Caco-2 (cell line): ENCODE measurements at regions not wholly inside any gene's neighbourhood (a gene's known extent, or its start where the extent isn't known, plus 50 kb on each side); places are given as distances from the start of the nearest gene placed in this dataset.

ENCODE experiments used
- BruUV-seq: library from RNA; stranded (reverse); fragments of 400-500 nt; replicated peaks from 2 replicates; lab custom pipeline; 2021; lab: Mats Ljungman, UMichigan
- CTCF ChIA-PET: fragments of 300-600 bp; sonication (Branson Sonifier 250); formaldehyde crosslinking; loops from one replicate; lab custom pipeline; 2022; ENCODE audit warnings: antibody characterized with exemption; lab: Charles Lee
- POLR2A ChIA-PET: fragments of 300-600 bp; sonication (Branson Sonifier 250); formaldehyde crosslinking; loops from one replicate; lab custom pipeline; 2022; ENCODE audit warnings: antibody characterized with exemption; lab: Charles Lee
- DNase-seq, 2 experiments: peaks; one replicate each; pipeline versions ENCODE4 v3.0.0 to v3.0.0-alpha.2; 2020 to 2022
- H3K27me3 ChIP-seq: replicated peaks from 2 replicates; pipeline ENCODE4 v1.6.0; 2011; ENCODE audit warnings: low read length; ENCODE audit not compliant: control insufficient read depth, insufficient read depth
- H3K36me3 ChIP-seq: 2 replicates; pipeline ENCODE4 v1.5.1; 2011; ENCODE audit warnings: low read length; ENCODE audit not compliant: control insufficient read depth, insufficient read depth
- H3K4me1 ChIP-seq: fragments of 250-450 bp; sonication (Bioruptor Pico); 2 replicates; pipeline ENCODE4 v1.5.1; 2020; ENCODE audit warnings: mild to moderate bottlenecking
- H3K4me3 ChIP-seq: 2 replicates; pipeline ENCODE4 v1.5.1; 2011; ENCODE audit warnings: low read depth, mild to moderate bottlenecking, control low read depth, low read length
- H3K9me3 ChIP-seq: fragments of 250-450 bp; sonication (Bioruptor Pico); 2 replicates; pipeline ENCODE4 v1.5.1; 2020; ENCODE audit warnings: mild to moderate bottlenecking, moderate library complexity
- H3K27ac Mint-ChIP-seq: one replicate; pipeline ENCODE4 v1.8.0; 2022; ENCODE audit warnings: mixed read lengths; ENCODE audit not compliant: unreplicated experiment
- H3K27me3 Mint-ChIP-seq: one replicate; pipeline ENCODE4 v1.8.0; 2022; ENCODE audit warnings: mixed read lengths; ENCODE audit not compliant: insufficient read depth, unreplicated experiment
- H3K36me3 Mint-ChIP-seq: one replicate; pipeline ENCODE4 v1.8.0; 2022; ENCODE audit warnings: mild to moderate bottlenecking, mixed read lengths; ENCODE audit not compliant: insufficient read depth, unreplicated experiment
- H3K4me1 Mint-ChIP-seq: one replicate; pipeline ENCODE4 v1.8.0; 2022; ENCODE audit warnings: low read depth, mixed read lengths; ENCODE audit not compliant: unreplicated experiment
- H3K4me3 Mint-ChIP-seq: one replicate; pipeline ENCODE4 v1.8.0; 2022; ENCODE audit warnings: mild to moderate bottlenecking, moderate library complexity, mixed read lengths; ENCODE audit not compliant: unreplicated experiment
- H3K9me3 Mint-ChIP-seq: one replicate; pipeline ENCODE4 v1.8.0; 2022; ENCODE audit warnings: mixed read lengths; ENCODE audit not compliant: unreplicated experiment
- intact Hi-C: fragments of 100-400 bp; cut with micrococcal nuclease; formaldehyde crosslinking; loops from one replicate; pipeline ENCODE4 v1.10.0; 2022; ENCODE audit not compliant: unreplicated experiment
- TF ChIP-seq, protein P1 (sequence below), 2 experiments: fragments of 200-600 bp in 1 of 2; IDR thresholded peaks; 1 replicate in 1 of 2; 2 replicates in 1 of 2; pipeline versions ENCODE4 v1.5.1 to v1.8.0; 2011 to 2022; ENCODE audit warnings: antibody characterized with exemption in 1 of 2, control low read depth in 1 of 2, inconsistent platforms in 1 of 2, low read depth in 1 of 2, low read length in 1 of 2, mild to moderate bottlenecking in 1 of 2, moderate library complexity in 1 of 2; ENCODE audit not compliant: insufficient read depth in 1 of 2, severe bottlenecking in 1 of 2, unreplicated experiment in 1 of 2

DNA sequence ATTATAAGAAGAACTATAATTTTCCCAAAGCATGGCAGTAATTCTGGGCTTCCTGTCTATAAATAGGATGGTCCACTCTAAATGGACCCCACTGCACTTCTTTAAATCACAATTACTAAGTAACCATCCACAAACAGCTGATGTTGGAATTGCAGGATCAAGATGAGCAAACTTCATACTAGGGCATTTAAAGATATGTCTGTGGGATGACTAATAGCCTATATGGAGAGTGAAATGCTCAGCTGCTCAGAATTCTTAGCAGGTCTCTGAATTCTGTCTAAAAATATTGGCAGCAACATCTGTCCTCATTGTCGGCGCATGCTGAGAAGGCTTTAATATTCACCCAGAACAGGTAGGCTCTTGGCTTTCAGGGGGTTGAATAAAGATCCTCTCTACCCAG is 140.4 kb downstream of the SATB1 start:
- POLR2A ChIA-PET, result no interaction called here
- H3K36me3 Mint-ChIP-seq, result no peaks in the 10 kb centered on the region
- H3K4me1 Mint-ChIP-seq, result no peaks in the 10 kb centered on the region
- no peak overlapping the region for H3K4me3 Mint-ChIP-seq
- H3K9me3 Mint-ChIP-seq, result no peaks in the 10 kb centered on the region
- no TSS peak for BruUV-seq
- no peaks in the 10 kb centered on the region for H3K27me3 ChIP-seq
- no peaks in the 10 kb centered on the region for H3K9me3 ChIP-seq
- no peaks in the 10 kb centered on the region for H3K4me1 ChIP-seq
- CTCF ChIA-PET, result no interaction called here
- no peak overlapping the region for H3K4me3 ChIP-seq
- intact Hi-C loops, result no loop called here
- TF ChIP-seq, protein P1, sequence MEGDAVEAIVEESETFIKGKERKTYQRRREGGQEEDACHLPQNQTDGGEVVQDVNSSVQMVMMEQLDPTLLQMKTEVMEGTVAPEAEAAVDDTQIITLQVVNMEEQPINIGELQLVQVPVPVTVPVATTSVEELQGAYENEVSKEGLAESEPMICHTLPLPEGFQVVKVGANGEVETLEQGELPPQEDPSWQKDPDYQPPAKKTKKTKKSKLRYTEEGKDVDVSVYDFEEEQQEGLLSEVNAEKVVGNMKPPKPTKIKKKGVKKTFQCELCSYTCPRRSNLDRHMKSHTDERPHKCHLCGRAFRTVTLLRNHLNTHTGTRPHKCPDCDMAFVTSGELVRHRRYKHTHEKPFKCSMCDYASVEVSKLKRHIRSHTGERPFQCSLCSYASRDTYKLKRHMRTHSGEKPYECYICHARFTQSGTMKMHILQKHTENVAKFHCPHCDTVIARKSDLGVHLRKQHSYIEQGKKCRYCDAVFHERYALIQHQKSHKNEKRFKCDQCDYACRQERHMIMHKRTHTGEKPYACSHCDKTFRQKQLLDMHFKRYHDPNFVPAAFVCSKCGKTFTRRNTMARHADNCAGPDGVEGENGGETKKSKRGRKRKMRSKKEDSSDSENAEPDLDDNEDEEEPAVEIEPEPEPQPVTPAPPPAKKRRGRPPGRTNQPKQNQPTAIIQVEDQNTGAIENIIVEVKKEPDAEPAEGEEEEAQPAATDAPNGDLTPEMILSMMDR (IDR thresholded peaks at IDR 0.05; ENCODE audit: insufficient read depth in 1 of 2, low read depth in 1 of 2, low read length in 1 of 2, severe bottlenecking in 1 of 2, unreplicated experiment in 1 of 2), result no peak
- H3K36me3 ChIP-seq, result no peaks in the 10 kb centered on the region
- H3K27ac Mint-ChIP-seq, result no peak overlapping the region
- no peak for DNase-seq
- peaks cover 1% of the 10 kb centered on the region for H3K27me3 Mint-ChIP-seq

- no peaks in the 10 kb centered on the region for H3K27me3 ChIP-seq
- Mint-ChIP-seq H3K27me3 (peaks cover 3% of the 10 kb centered on the region), H3K4me3 (no peak overlapping the region), H3K36me3 (no peaks in the 10 kb centered on the region), H3K9me3 (no peaks in the 10 kb centered on the region), H3K27ac (no peak overlapping the region), H3K4me1 (no peaks in the 10 kb centered on the region)
- ChIA-PET CTCF (no interaction called here), POLR2A (no interaction called here)
- no peak for DNase-seq
- no peaks in the 10 kb centered on the region for H3K9me3 ChIP-seq
- no TSS peak for BruUV-seq
- TF ChIP-seq, protein P1 (IDR thresholded peaks at IDR 0.05; ENCODE audit: insufficient read depth in 1 of 2, low read depth in 1 of 2, low read length in 1 of 2, severe bottlenecking in 1 of 2, unreplicated experiment in 1 of 2), result no peak
- H3K4me3 ChIP-seq, result no peak overlapping the region
- H3K4me1 ChIP-seq, result no peaks in the 10 kb centered on the region
- H3K36me3 ChIP-seq, result no peaks in the 10 kb centered on the region
- intact Hi-C loops, result no loop called here
Measured at GRCh38 chr3:18283680-18284079, 141.5 kb downstream of the SATB1 start.

GRCh38 chr3:18282507-18282906 is 142.6 kb downstream of the SATB1 start:
- Mint-ChIP-seq H3K4me1 (no peaks in the 10 kb centered on the region), H3K9me3 (no peaks in the 10 kb centered on the region), H3K4me3 (no peak overlapping the region), H3K27ac (no peak overlapping the region), H3K36me3 (no peaks in the 10 kb centered on the region), H3K27me3 (peaks cover 3% of the 10 kb centered on the region)
- BruUV-seq, result no TSS peak
- DNase-seq, result no peak
- CTCF ChIA-PET, result no interaction called here
- no peak overlapping the region for H3K4me3 ChIP-seq
- H3K27me3 ChIP-seq, result no peaks in the 10 kb centered on the region
- no peaks in the 10 kb centered on the region for H3K4me1 ChIP-seq
- H3K9me3 ChIP-seq, result no peaks in the 10 kb centered on the region
- TF ChIP-seq, protein P1 (IDR thresholded peaks at IDR 0.05; ENCODE audit: insufficient read depth in 1 of 2, low read depth in 1 of 2, low read length in 1 of 2, severe bottlenecking in 1 of 2, unreplicated experiment in 1 of 2), result no peak
- intact Hi-C loops, result no loop called here
- POLR2A ChIA-PET, result no interaction called here
- no peaks in the 10 kb centered on the region for H3K36me3 ChIP-seq
